H9 (cell line): ENCODE measurements at regions not wholly inside any gene's neighbourhood (a gene's known extent, or its start where the extent isn't known, plus 50 kb on each side); places are given as distances from the start of the nearest gene placed in this dataset.

Experiments used
- DNase-seq: peaks from one replicate; pipeline ENCODE4 v3.0.0-alpha.2; 2017
- H2AFZ ChIP-seq: one replicate; pipeline ENCODE4 v1.6.1; 2013; ENCODE audit warnings: mild to moderate bottlenecking, low read length, control low read depth, moderate library complexity
- H2AK5ac ChIP-seq: 2 replicates; pipeline ENCODE4 v1.6.1; 2013; ENCODE audit warnings: low read length, control low read depth, mixed read lengths; ENCODE audit not compliant: insufficient read length
- H2BK120ac ChIP-seq: one replicate; pipeline ENCODE4 v1.6.1; 2013; ENCODE audit warnings: low read depth, mild to moderate bottlenecking, low read length, control low read depth, inconsistent platforms; ENCODE audit not compliant: poor library complexity, severe bottlenecking
- H2BK12ac ChIP-seq: 2 replicates; pipeline ENCODE4 v1.6.1; 2013; ENCODE audit warnings: low read length, control low read depth, mixed read lengths, low read depth; ENCODE audit not compliant: insufficient read length
- H2BK15ac ChIP-seq: 2 replicates; pipeline ENCODE4 v1.6.1; 2013; ENCODE audit warnings: low read depth, low read length, control low read depth
- H2BK20ac ChIP-seq: one replicate; pipeline ENCODE4 v1.6.1; 2013; ENCODE audit warnings: low read depth, mild to moderate bottlenecking, low read length, control low read depth, inconsistent platforms; ENCODE audit not compliant: poor library complexity, severe bottlenecking
- H2BK5ac ChIP-seq: 2 replicates; pipeline ENCODE4 v1.6.1; 2013; ENCODE audit warnings: low read length, control low read depth, mixed read lengths; ENCODE audit not compliant: insufficient read length
- H3K14ac ChIP-seq: 2 replicates; pipeline ENCODE4 v1.6.1; 2013; ENCODE audit warnings: low read length, control low read depth; ENCODE audit not compliant: insufficient read depth
- H3K18ac ChIP-seq: 2 replicates; pipeline ENCODE4 v1.6.1; 2013; ENCODE audit warnings: low read depth, mild to moderate bottlenecking, mixed read lengths, low read length, control low read depth; ENCODE audit not compliant: insufficient read length
- H3K23ac ChIP-seq: 2 replicates; pipeline ENCODE4 v1.6.1; 2013; ENCODE audit warnings: low read length, control low read depth, mixed read lengths, low read depth; ENCODE audit not compliant: insufficient read length
- H3K23me2 ChIP-seq: 2 replicates; pipeline ENCODE4 v1.6.1; 2013; ENCODE audit warnings: low read depth, mild to moderate bottlenecking, mixed read lengths, low read length, control low read depth; ENCODE audit not compliant: insufficient read length, poor library complexity, severe bottlenecking
- H3K27ac ChIP-seq: 2 replicates; pipeline ENCODE4 v1.5.1; 2013; ENCODE audit warnings: low read length, control low read depth, mixed read lengths, low read depth; ENCODE audit not compliant: insufficient read length
- H3K27me3 ChIP-seq: 2 replicates; pipeline ENCODE4 v1.6.1; 2013; ENCODE audit warnings: low read length, control low read depth, inconsistent platforms; ENCODE audit not compliant: insufficient read depth
- H3K4ac ChIP-seq: 2 replicates; pipeline ENCODE4 v1.6.1; 2013; ENCODE audit warnings: low read depth, mild to moderate bottlenecking, control low read depth, inconsistent platforms, low read length, moderate library complexity
- H3K4me1 ChIP-seq: 2 replicates; pipeline ENCODE4 v1.6.1; 2013; ENCODE audit warnings: low read length, control low read depth, inconsistent platforms; ENCODE audit not compliant: insufficient read depth
- H3K4me2 ChIP-seq: 2 replicates; pipeline ENCODE4 v1.6.1; 2013; ENCODE audit warnings: low read length, control low read depth, mixed read lengths; ENCODE audit not compliant: insufficient read length, insufficient read depth
- H3K56ac ChIP-seq: 2 replicates; pipeline ENCODE4 v1.6.1; 2013; ENCODE audit warnings: low read depth, mild to moderate bottlenecking, mixed read lengths, low read length, control low read depth; ENCODE audit not compliant: insufficient read length
- H3K79me1 ChIP-seq: 2 replicates; pipeline ENCODE4 v1.6.1; 2013; ENCODE audit warnings: low read depth, mild to moderate bottlenecking, moderate library complexity, low read length, control low read depth, inconsistent platforms; ENCODE audit not compliant: insufficient read depth, poor library complexity, severe bottlenecking
- H3K79me2 ChIP-seq: 2 replicates; pipeline ENCODE4 v1.6.1; 2013; ENCODE audit warnings: low read length, control low read depth, inconsistent platforms; ENCODE audit not compliant: insufficient read depth
- H3K9ac ChIP-seq: 2 replicates; pipeline ENCODE4 v1.6.1; 2013; ENCODE audit warnings: low read length, control low read depth, mixed read lengths; ENCODE audit not compliant: insufficient read length; ENCODE audit errors: extremely low read depth
- H3K9me3 ChIP-seq: one replicate; pipeline ENCODE4 v1.6.1; 2013; ENCODE audit warnings: low read depth, low read length, inconsistent platforms; ENCODE audit not compliant: control insufficient read depth
- H3T11ph ChIP-seq: one replicate; pipeline ENCODE4 v1.6.1; 2013; ENCODE audit warnings: mild to moderate bottlenecking, low read length, control low read depth, inconsistent platforms
- H4K20me1 ChIP-seq: one replicate; pipeline ENCODE4 v1.6.1; 2013; ENCODE audit not compliant: control insufficient read depth, insufficient read length, insufficient read depth
- H4K5ac ChIP-seq: 2 replicates; pipeline ENCODE4 v1.6.1; 2013; ENCODE audit warnings: low read depth, mild to moderate bottlenecking, mixed read lengths, low read length, control low read depth; ENCODE audit not compliant: insufficient read length
- H4K8ac ChIP-seq: replicated peaks from 2 replicates; pipeline ENCODE4 v1.6.1; 2013; ENCODE audit warnings: low read length, control low read depth, mixed read lengths, low read depth; ENCODE audit not compliant: insufficient read length
- H4K91ac ChIP-seq: 2 replicates; pipeline ENCODE4 v1.6.1; 2013; ENCODE audit warnings: low read depth, mild to moderate bottlenecking, moderate library complexity, mixed read lengths, low read length, control low read depth; ENCODE audit not compliant: insufficient read length
- H3K27ac Mint-ChIP-seq, 3 experiments: 2 replicates in 2 of 3; 3 replicates in 1 of 3; pipeline ENCODE4 v1.8.0; 2020 to 2021; ENCODE audit warnings: mixed read lengths in 3 of 3, mild to moderate bottlenecking in 1 of 3, moderate library complexity in 1 of 3
- H3K27me3 Mint-ChIP-seq: 2 replicates; pipeline ENCODE4 v1.8.0; 2021; ENCODE audit warnings: low read depth, mild to moderate bottlenecking, moderate library complexity, mixed read lengths
- H3K36me3 Mint-ChIP-seq, 3 experiments: 2 replicates in 2 of 3; 3 replicates in 1 of 3; pipeline ENCODE4 v1.8.0; 2020 to 2021; ENCODE audit warnings: low read depth in 3 of 3, mixed read lengths in 3 of 3; ENCODE audit not compliant: insufficient read depth in 1 of 3
- H3K4me1 Mint-ChIP-seq, 2 experiments: 2 replicates each; pipeline ENCODE4 v1.8.0; 2020; ENCODE audit warnings: mixed read lengths in 2 of 2
- H3K4me3 Mint-ChIP-seq, 2 experiments: 2 replicates in 1 of 2; 3 replicates in 1 of 2; pipeline ENCODE4 v1.8.0; 2020 to 2021; ENCODE audit warnings: mild to moderate bottlenecking in 2 of 2, mixed read lengths in 2 of 2, moderate library complexity in 1 of 2
- H3K9me3 Mint-ChIP-seq, 2 experiments: 2 replicates in 1 of 2; 3 replicates in 1 of 2; pipeline ENCODE4 v1.8.0; 2020; ENCODE audit warnings: mild to moderate bottlenecking in 2 of 2, mixed read lengths in 2 of 2, moderate library complexity in 1 of 2
- WGBS: extraction: QIAGEN DNeasy Blood & Tissue Kit; methylation state at CpG from one replicate; pipeline ENCODE4 v1.1.7; 2013; ENCODE audit warnings: missing lambda C conversion rate, low lambda C conversion rate, mixed read lengths; ENCODE audit not compliant: insufficient read length; ENCODE audit errors: extremely low coverage; 5-methylcytosine and 5-hydroxymethylcytosine counted together
- TF ChIP-seq, protein P1 (sequence below): fragments of 200-600 bp; sonication (generic); conservative IDR thresholded peaks from 3 replicates; pipeline ENCODE4 v1.8.0; 2021; ENCODE audit warnings: antibody characterized with exemption, mild to moderate bottlenecking

DNA sequence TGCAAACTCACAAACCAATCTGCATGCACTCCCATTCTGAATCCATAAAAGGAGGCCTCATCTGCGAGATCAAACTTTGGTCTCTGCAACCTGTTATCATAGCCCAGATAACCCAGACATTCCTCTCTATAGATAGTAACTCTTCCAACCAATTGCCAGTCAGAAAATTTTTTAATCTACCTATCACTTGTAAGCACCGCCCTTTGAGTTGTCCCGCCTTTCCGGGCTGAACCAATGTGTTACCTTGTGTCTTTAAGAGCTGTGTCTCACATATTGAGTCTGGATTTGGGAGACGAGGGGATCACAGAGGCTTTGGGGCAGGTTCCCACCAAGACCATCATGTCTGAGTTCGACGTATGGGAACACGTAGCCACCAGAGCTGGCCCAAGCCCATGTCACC is 91.1 kb upstream of the PPP1R26 start:
- TF ChIP-seq, protein P1, sequence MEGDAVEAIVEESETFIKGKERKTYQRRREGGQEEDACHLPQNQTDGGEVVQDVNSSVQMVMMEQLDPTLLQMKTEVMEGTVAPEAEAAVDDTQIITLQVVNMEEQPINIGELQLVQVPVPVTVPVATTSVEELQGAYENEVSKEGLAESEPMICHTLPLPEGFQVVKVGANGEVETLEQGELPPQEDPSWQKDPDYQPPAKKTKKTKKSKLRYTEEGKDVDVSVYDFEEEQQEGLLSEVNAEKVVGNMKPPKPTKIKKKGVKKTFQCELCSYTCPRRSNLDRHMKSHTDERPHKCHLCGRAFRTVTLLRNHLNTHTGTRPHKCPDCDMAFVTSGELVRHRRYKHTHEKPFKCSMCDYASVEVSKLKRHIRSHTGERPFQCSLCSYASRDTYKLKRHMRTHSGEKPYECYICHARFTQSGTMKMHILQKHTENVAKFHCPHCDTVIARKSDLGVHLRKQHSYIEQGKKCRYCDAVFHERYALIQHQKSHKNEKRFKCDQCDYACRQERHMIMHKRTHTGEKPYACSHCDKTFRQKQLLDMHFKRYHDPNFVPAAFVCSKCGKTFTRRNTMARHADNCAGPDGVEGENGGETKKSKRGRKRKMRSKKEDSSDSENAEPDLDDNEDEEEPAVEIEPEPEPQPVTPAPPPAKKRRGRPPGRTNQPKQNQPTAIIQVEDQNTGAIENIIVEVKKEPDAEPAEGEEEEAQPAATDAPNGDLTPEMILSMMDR: no peak
- H3K27me3 ChIP-seq: no peaks in the 10 kb centered on the region
- no peaks in the 10 kb centered on the region for H3K9me3 ChIP-seq
- no CpG with 5 or more reads among the region's 8 CpGs for WGBS
- no peak for DNase-seq
- no peak overlapping the region for H2AK5ac ChIP-seq
- no peak overlapping the region for H2BK5ac ChIP-seq
- H3K9ac ChIP-seq: no peak overlapping the region
- H3K79me1 ChIP-seq: no peaks in the 10 kb centered on the region
- no peak overlapping the region for H2BK12ac ChIP-seq
- H4K5ac ChIP-seq: no peak overlapping the region
- no peak overlapping the region for H3K18ac ChIP-seq
- H3K14ac ChIP-seq: no peak overlapping the region
- peaks cover 2% of the 10 kb centered on the region for H3K27me3 Mint-ChIP-seq
- no peak overlapping the region for H3K23ac ChIP-seq
- no peak overlapping the region for H2AFZ ChIP-seq
- no peaks in the 10 kb centered on the region for H4K20me1 ChIP-seq
- no peak overlapping the region for H3K4me2 ChIP-seq
- no peak overlapping the region for H4K91ac ChIP-seq
- no peak overlapping the region for H2BK120ac ChIP-seq
- no peaks in the 10 kb centered on the region for H3K36me3 Mint-ChIP-seq
- H3K23me2 ChIP-seq: no peaks in the 10 kb centered on the region
- no peak overlapping the region for H3K27ac Mint-ChIP-seq
- H3K4me1 Mint-ChIP-seq: peaks cover 3 to 11% of the 10 kb centered on the region in 2 experiments
- no peak overlapping the region for H2BK20ac ChIP-seq
- H3K79me2 ChIP-seq: no peaks in the 10 kb centered on the region
- H3K56ac ChIP-seq: no peak overlapping the region
- no peak overlapping the region for H4K8ac ChIP-seq
- H3T11ph ChIP-seq: no peak overlapping the region
- no peaks in the 10 kb centered on the region for H3K4me1 ChIP-seq
- no peak overlapping the region for H3K27ac ChIP-seq
- no peak overlapping the region for H3K4ac ChIP-seq
- H2BK15ac ChIP-seq: no peak overlapping the region
- H3K4me3 Mint-ChIP-seq: no peak overlapping the region
- no peaks in the 10 kb centered on the region for H3K9me3 Mint-ChIP-seq
